ENCODE measurements at regions not wholly inside any gene's neighbourhood (a gene's known extent, or its start where the extent isn't known, plus 50 kb on each side); places are given as distances from the start of the nearest gene placed in this dataset.

DNA sequence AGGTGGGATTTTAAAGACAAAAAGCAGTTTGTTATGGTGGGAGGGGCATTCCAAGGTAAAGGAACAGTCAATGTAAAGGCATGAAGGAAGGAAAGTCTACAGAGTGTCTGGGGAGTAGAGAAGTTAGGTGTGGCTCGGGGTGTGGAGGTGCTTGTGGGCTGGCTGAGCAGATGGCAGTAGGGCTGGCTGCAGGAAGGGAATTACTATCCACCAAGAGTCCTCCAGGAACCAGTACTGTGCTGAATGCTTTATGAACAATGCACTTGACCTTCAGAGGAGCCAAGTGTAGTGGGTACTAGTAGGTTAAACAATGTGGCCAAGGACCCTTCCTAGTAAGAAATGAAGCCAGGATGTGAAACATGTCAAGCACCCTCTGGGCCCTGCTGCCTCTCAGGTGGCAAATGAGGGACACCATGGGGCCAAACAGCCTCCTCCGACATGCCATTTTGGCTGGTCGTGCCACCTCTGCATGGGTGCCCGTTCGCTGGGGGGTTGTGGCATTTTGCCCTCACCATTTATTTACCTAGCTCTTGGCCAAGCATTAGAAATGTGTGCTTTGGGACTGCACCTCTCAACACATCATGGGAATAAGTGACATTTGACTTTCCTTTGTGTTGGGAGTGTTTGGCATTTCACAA lies 123.6 kb upstream of the TENM4 start:
- no peak for DNase-seq (ENCODE audit: low read depth)

DNA sequence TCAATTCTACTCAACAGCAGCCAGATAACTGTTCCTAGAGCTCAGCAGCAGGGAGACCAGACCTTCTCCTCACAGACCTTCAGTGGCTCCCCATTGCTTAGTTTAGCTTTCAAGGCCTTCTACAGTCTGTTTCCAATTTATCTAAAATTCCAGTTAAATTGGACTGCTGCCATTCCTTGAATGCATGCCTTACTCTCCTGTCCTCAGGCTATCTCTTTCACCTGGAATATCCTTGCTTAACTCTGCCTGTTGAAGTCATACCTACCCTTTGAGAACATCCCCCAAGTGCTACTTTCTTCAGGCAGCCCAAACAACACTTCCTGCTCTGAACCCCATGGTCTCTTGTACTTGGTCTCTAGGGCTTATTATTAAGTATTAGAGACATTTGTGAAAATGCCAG lies 120.7 kb upstream of the TENM4 start:
- DNase-seq (ENCODE audit: low read depth) = no peak

DNA sequence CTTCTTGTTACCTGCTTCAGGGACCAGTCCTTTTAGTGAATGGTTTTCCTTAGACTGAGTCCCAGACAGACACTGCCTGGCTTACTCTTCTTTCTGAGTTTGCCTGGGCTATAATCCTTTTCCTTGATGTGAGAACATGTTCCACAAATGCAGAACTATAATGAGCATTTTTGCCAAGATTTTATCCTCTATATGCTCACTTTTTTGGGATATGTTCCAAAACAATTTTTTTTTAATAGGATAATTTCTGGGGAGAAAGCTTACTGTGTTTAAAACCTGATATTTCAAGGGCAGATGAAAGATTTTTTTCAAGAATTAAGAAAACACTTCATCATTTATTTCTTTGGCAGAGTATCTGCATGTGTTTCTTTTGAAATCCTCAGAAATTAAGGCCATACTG lies 110.0 kb upstream of the TENM4 start:
- DNase-seq (ENCODE audit: low read depth) = no peak

DNA sequence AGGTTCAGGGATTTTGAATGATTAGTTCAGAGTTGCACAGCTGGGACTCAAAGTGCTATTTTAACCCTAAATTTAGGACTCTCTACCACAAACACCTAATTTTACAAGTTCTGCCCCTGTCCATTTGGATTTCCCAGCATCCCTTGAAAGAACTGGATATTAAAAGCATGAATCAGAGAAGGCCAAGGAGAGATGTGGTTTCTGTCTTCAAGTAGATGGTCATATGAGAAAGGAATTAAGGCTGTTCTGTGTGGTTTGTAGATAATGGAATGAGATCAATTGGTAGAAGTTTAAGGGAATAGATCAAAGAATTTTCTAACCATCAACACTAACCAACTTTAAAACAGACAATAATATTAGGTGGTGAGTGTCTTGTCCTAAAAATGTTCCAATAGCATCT lies 106.4 kb upstream of the TENM4 start:
- DNase-seq (ENCODE audit: low read depth) = no peak

DNA sequence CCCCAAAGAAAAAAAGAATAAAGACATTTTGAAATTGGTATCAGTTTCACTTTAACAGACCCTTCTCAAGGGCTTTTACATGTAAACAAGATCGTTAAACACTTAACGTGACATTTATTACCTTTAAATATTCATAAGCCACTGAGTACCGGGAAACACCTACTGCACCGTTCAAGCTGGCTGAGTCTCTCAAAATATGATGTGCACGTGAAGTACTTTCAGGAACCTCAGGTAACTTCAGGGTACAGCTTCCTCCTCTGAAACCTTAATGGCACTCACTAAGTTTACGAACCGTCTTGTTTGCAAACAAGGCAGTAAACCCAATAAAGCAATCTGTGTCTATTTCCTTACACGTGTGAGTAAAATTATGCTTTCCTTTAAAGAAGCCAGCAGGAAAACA lies 105.5 kb upstream of the TENM4 start:
- no peak for DNase-seq (ENCODE audit: low read depth)

DNA sequence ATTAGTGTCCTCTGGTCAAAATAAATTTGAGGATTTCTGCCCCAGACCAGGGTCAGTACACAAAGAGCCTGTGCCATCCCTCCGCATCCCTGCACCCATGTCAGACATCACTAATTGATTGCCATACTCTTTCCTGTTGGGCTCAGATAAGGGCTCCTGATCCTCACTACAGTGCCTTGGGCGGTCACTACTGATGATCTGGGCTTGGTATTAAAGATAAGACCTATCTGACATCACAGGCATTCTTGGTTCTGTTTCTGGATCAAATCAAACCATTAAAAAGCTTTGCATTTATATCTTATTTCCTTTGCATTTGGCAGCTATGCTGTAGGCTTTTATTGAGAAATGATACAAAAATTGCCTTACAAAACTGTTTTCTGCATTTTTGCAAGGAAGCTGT lies 103.5 kb upstream of the TENM4 start:
- DNase-seq (ENCODE audit: low read depth) = no peak

DNA sequence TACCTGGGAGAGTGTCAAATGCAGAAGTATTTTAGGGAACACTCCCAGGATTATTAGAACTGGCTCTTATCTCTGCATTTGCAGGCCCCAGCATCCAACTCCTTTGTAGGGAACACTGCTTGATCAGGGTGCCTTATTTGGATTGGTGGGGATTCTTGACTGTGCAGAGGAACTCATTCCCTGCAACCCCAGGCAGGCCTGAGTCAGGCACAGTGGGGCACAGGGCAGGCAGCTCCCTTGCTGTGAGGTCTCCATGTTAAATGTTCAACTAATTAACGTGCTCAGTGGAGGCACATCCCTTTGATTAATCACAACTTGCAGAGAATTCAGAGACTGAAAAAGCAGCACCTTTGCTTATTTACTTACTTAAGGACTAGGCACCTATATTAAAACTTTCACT lies 102.3 kb upstream of the TENM4 start:
- DNase-seq (ENCODE audit: low read depth) = no peak

DNA sequence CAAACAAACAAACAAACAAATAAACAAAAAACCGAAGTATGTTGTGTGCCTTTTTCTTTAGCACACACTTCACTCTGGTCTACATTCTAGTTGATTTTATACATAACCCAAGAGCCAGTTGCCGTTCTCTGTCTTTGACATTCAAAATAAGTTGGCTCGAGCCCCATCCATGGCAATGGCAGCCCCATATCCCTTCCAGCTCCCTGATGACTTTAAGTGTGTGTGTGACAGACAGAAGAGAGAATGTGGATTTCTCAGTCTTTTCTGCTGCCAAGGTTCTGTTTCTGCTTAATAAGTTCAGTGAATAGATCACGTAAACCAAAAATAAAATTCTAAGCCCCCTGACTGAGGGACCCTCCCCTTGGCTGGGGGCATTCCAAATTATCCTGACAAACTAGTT lies 100.6 kb upstream of the TENM4 start:
- no peak for DNase-seq (ENCODE audit: low read depth)

DNA sequence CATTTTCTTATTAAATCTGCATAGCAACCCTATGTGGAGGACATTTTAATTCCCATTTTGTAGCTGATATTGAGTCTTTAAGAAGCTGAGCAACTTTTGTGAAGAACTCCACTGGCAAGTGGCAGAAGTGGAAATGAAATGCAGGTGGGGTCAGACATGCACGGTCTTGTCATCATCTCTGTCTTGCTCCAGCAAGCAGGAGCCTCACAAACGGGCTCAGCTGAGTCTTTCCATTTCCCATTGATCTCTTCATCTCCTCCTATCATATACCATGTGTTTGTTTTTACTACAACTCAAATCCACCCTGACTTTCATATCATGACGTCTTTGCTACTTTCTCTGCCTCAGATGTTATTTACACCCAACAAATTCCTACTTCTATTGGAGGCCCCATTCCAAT lies 97.9 kb upstream of the TENM4 start:
- DNase-seq (ENCODE audit: low read depth) = no peak

DNA sequence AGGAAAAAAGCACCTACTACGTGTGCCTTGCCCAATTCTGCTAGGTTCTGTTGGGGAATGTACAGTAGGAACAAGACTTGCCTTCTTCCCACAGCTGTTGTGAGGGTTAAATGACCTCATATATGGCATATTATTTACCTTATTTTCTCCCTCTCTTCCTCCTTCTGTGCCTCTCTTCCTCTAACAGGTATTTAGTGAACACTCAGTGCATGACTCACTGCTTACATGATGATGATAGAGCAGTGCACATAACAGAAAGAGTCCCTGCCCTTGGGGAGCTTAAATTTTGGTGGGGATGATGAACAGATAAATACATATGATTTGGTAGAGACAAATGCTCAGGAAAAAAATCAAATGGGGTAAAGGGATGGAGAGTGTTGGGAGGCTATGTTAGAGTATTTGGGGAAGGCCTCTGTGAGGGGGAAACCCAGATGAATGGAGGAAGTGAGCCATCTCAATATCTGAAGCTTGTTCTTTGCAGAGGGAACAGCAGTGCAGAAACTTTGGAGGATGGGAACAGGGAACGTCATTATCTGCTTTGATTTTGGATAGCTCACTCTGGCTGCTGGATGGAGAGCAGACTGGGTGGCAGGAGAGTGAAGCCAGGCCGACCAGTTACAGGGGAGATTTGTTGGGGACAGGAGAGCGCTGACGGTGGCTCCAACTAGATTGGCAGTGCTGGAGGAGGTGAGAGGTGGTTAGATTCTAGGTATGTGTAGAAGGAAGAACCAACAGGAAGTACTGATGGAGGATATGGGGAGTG lies 95.5 kb upstream of the TENM4 start:
- no peak for DNase-seq (ENCODE audit: low read depth)

DNA sequence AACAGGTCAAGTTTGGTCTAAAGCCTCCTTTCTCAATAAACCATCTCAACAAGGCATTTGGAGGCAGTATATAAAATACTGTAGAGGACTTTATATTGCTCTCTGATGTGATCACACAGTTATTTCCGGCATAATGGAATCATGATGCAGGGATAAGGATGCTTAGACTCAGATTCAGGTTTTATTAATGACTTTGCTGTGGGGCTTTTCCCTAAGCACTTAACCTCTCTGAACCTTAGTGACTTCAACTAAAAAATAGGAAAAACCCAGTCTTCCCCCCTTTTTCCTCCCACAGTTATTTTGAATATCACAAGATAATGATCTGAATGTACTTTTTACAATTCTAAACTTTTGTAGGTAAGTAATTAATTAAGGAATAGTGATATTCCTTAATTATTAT lies 94.8 kb upstream of the TENM4 start:
- DNase-seq (ENCODE audit: low read depth) = no peak

DNA sequence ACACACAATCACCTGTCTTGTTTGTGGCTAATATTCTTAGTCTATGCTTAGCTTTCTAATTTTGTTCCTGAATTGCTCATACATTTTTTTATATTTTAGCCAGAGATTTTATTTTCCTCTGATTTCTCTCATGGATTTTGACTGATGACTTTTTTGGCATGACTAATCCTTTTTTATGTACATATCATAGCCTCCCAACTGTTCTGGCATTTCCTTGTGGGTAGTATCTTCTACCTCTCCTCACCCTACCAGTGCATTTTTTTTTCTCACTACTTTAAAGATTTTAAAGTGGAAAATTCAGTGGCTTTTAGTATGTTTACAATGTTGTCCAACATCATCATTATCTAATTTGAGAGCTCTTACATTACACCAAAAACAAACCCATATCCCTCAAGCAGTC lies 84.4 kb upstream of the TENM4 start:
- no peak for DNase-seq (ENCODE audit: low read depth)

DNA sequence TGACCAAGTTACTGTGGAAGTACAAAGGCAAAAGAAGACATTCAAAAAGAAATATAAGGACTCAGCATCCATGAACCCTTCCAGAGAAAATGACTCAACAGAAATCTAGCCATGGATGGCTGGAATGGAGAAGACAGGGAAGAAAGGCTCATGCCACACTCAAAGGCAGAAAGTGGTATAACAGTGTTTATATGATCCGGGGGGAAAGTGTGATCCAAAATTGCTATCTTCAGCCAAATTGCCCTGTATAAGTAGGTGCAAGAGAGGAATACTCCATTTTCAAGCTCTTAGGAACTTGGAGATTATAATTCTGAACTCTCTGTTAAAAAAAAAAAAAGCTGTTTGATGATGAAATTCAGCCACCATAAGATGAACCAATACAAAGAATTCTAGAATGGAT lies 81.8 kb upstream of the TENM4 start:
- DNase-seq (ENCODE audit: low read depth) = no peak

DNA sequence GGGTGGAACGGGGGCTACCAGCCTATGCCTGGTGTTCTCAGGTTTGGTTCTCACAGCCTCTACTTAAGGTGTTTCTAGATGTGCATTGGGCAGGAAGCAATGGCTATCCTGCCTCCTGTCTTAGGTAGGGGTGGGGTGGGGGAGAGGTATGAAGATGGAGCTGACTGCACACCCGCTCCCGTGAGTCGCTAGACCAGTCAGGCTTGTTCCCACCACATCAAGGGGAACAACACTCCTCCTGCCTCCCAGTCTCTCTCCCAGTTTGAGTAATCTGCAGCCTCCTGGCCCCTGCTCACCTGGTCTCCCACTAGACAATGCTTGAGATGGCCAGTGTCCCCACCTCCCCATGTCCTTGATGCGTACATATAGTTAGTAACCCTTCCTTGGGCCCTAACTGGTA lies 79.3 kb upstream of the TENM4 start:
- DNase-seq (ENCODE audit: low read depth) = no peak

DNA sequence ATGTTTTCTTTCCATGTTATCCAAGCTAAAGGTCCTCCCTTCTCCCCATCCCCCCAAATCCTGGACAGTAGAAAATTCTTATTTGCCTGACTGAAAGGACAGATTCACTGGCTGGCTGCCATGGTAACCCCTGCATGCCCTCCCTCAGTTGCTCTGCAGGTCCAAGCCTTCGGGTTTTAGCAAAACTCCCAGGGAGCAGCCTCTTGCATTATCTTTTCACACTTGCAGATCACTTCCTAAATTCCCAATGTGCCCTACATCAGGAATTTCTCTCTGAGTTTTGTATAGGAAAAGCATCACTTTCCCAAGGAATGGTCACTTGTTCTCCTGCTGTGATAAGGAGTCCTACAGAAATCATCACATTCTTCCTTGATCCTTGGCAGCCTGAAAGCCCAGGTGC lies 75.0 kb upstream of the TENM4 start:
- DNase-seq (ENCODE audit: low read depth) = no peak

DNA sequence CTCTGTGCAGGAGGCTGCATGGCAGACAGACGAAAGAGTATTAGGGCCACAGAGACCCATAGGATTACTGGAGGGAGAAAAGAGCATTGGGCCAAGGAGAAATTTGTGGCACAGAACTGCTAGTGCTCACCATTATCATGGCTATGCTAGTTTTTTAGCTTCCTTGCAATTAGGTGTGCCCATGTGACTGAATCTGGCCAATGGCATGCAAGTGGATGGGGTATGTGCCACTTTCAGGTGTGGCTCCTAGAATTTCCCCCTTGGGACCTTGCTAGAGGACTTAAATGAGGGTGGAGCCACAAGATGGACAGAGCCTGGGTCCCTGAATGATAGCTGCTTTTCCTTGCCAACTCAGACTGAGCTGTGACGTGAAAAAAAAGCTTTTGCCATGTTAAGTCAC lies 73.9 kb upstream of the TENM4 start:
- DNase-seq (ENCODE audit: low read depth) = no peak

DNA sequence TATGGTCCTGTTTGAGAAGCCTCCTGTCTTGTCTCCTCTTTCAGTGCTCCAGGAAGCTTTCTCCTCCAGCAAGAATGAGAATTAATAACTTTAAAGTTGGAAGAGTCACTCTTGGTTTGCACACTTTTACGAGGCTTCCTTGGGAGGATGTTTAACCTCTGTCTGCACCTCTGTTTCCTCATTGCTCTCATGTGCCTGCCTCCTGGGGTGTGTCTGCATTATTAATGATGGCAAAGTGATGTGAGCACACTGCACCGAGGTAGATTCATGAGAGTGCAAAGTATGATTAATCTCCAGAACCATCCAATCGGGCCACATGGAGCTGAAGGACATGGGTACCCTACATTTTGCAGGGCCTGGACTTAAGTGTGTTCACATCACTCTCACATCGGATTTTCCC lies 73.5 kb upstream of the TENM4 start:
- no peak for DNase-seq (ENCODE audit: low read depth)

DNA sequence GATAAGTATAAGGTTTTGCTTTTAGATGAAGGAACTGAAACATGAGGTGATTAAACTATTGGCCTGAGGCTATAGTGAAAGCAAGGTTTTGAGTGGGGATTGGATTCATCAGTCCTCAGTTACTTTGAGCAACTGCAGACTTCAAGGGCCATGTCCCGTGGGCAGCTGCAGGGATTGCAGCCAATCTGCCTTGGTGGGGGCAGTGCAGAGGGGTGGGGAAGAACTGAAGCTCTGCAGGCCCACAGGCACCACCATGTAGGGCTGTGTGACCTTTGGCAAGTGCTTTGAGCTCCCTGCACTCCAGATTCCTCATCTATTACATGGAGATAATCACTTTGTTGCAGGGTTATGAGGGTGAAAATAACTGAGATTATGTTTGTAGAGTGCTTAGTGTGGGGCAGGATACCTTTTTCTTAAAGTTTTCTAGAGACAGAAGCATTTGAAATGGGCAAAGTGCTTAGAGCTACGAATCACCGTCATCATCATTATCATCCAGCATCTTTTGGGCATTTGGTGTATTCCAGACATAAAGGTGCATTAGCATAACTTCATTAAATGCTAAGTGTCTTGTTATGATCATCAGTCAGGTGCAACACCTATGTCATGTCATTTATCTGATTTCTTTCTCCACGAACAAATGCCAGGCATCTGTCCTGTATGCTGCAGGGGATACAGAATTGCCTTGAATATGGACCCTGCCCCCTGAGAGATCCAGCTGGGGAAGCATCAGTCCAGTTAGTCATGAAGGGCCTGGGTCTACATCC lies 72.1 kb upstream of the TENM4 start:
- no peak for DNase-seq (ENCODE audit: low read depth)

DNA sequence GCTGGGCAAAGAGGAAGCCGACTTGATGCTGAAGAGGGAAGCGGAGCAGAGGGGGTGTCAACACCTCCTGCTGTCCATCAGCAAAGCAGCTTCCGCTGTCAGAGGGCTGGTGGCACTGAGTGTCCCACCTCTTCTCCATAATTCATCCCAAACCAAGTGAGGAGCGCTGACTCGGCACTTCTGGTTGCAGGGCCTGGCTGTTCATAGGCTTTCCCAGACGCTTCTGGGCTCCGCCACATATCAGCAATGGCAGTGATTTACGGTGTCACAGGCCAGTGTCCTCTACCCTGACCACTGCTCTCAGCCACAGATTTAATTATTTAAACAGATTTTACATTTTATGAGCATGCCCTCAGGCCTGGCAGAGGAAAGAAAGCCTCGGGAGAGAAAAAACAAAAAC lies 70.1 kb upstream of the TENM4 start:
- no peak for DNase-seq (ENCODE audit: low read depth)

DNA sequence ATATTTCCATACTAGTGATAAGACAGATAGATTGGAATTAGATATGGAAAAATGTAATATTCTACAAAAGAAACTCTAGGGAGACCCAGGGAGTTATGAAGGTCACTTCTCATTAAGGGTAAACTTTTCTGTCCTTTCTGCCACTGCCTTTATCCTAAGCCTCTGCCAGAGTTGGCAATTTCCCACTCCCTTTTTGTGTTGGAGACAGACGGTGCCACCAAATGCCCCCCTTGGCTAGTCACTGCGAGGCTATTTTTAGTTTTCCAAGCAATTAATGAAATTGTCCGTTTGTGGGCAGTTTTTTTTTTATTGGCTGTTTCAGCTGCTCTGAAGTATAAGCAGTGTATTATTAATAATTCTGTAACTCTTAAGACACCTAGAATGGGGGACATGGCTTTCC lies 67.6 kb upstream of the TENM4 start:
- DNase-seq (ENCODE audit: low read depth) = no peak

DNA sequence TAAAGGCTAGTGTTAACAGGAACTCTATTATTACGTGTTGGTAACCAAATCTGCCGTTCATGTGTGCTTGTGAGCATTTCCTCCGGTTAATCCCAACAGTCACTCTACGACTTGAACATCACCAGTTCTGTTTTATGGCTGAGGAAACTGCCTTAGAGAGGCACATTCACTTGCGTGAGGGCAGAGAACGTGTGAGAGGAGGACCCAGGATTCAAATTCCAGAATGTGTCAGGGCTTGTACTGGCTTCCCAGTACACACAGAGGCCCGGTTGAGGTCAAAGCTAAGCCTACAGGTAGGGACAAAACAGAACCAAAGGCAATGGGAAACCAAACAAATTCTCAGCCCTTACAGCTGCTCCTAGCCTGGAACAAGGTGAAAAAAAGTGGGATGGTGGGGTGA lies 66.9 kb upstream of the TENM4 start:
- DNase-seq (ENCODE audit: low read depth) = no peak

DNA sequence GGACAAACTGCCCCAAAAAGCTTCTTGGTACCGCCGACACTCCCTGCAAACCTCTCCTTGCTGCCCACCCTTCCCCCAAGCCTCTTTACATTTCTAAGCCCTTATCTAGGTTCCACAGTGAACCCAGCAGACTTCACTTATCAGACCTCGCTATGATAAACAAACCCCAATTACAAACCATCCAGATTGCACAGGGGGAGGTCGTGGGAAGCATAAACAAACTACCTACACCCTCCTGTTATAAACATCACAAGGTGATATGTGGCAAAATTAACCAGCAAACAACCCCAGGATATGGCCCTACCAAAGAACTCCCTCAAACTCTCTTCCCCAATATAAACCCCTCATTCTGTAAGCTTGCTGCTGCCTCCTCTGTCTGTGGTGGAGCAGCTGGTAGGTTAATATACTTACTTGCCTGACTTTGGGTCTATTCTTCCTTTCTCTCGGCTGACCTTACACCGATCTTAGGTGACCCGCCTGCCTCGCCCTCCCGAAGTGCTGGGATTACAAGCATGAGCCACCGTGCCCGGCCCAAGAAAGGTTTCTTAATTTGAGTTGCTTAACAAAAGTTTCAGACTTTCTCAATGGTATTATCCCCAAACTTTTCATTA lies 66.0 kb upstream of the TENM4 start:
- DNase-seq (ENCODE audit: low read depth) = no peak

DNA sequence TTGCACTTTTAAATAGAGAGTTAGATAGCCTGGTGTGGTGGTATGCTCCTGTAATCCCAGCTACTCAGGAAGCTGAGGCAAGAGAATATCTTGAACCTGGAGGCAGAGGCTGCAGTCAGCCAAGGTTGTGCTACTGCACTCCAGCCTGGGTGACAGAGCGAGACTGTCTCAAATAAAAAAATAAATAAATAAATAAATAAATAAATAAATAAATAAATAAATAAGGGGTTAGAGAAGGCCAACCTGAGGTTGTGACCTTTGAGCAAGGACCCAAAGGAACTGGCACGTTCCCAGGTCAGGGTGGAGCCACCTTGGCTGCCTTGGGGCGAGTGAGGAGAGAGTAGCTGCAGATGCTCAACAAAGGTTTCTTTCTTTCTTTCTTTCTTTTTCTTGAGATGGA lies 65.3 kb upstream of the TENM4 start:
- no peak for DNase-seq (ENCODE audit: low read depth)
